NB4 (cell line): ENCODE measurements at regions not wholly inside any gene's neighbourhood (a gene's known extent, or its start where the extent isn't known, plus 50 kb on each side); places are given as distances from the start of the nearest gene placed in this dataset.

ENCODE experiments used
- MYC ChIP-seq: IDR thresholded peaks from 2 replicates; pipeline ENCODE4 v1.6.1; 2011; ENCODE audit warnings: low read depth, low read length
- TF ChIP-seq, protein P1 (sequence below): IDR thresholded peaks from one replicate; pipeline ENCODE4 v1.5.1; 2012; ENCODE audit warnings: low read depth, low read length

DNA sequence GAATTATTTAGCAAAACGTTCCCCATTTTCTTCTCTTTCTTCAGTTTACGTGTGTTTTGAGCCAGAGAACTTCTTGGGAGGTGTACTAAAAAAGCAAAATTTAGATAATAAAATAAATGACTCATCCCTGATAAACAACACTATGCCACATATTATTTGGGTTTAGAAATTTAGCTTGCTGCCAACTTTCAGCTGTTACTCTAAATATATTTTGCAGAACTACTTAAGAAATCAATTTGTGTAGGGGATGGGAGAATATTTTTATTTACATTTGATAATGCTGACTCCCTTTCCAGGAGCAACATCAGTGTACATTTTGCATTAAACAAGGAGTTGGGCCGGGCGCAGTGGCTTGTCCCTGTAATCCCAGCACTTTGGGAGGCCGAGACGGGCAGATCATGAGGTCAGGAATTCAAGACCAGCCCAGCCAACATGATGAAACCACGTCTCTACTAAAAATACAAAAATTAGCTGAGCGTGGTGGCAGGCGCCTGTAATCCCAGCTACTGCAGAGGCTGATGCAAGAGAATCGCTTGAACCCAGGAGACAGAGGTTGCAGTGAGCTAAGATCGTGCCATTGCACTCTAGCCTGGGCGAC lies 151.4 kb upstream of the ZRANB2 start:
- TF ChIP-seq, protein P1, sequence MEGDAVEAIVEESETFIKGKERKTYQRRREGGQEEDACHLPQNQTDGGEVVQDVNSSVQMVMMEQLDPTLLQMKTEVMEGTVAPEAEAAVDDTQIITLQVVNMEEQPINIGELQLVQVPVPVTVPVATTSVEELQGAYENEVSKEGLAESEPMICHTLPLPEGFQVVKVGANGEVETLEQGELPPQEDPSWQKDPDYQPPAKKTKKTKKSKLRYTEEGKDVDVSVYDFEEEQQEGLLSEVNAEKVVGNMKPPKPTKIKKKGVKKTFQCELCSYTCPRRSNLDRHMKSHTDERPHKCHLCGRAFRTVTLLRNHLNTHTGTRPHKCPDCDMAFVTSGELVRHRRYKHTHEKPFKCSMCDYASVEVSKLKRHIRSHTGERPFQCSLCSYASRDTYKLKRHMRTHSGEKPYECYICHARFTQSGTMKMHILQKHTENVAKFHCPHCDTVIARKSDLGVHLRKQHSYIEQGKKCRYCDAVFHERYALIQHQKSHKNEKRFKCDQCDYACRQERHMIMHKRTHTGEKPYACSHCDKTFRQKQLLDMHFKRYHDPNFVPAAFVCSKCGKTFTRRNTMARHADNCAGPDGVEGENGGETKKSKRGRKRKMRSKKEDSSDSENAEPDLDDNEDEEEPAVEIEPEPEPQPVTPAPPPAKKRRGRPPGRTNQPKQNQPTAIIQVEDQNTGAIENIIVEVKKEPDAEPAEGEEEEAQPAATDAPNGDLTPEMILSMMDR = no peak
- TF ChIP-seq MYC = no peak
